NB4 (cell line): ENCODE measurements at regions not wholly inside any gene's neighbourhood (a gene's known extent, or its start where the extent isn't known, plus 50 kb on each side); places are given as distances from the start of the nearest gene placed in this dataset.

ENCODE experiments used
- DNase-seq: peaks from one replicate; pipeline ENCODE4 v3.0.0; 2010; ENCODE audit warnings: low read depth
- H3K4me3 ChIP-seq: one replicate; pipeline ENCODE4 v1.5.1; 2011; ENCODE audit warnings: mild to moderate bottlenecking, low read depth, low read length, moderate library complexity
- MYC ChIP-seq: IDR thresholded peaks from 2 replicates; pipeline ENCODE4 v1.6.1; 2011; ENCODE audit warnings: low read depth, low read length
- POLR2A ChIP-seq: IDR thresholded peaks from 2 replicates; pipeline ENCODE4 v1.6.1; 2011; ENCODE audit warnings: mild to moderate bottlenecking; ENCODE audit not compliant: insufficient read length; ENCODE audit errors: extremely low read depth
- TF ChIP-seq, protein P1 (sequence below): IDR thresholded peaks from one replicate; pipeline ENCODE4 v1.5.1; 2012; ENCODE audit warnings: low read depth, low read length
- TF ChIP-seq, protein P2 (sequence below): IDR thresholded peaks from 2 replicates; pipeline ENCODE4 v1.6.1; 2011; ENCODE audit warnings: low read depth, low read length

DNA sequence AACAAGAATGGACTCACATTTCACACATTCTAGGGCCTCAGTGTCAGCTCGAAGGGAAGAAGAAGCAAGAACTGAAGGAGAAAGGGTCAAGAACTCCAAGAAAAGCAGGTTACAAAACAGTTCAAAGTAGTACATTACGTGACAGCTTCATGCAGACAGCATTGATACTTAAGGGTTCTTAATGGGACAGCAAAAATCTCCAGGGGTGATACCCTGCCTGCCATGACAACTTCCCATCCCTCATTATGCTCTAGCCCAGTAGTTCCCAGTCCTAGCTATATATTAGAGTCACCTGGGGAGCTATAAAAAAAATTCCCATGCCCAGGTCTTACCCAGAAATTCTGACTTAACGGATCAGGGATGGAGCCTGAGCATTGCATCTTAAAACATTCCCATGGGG, 51.2 kb upstream of the PROX1 start:
- no peak overlapping the region for H3K4me3 ChIP-seq
- DNase-seq = no peak
- TF ChIP-seq, protein P1, sequence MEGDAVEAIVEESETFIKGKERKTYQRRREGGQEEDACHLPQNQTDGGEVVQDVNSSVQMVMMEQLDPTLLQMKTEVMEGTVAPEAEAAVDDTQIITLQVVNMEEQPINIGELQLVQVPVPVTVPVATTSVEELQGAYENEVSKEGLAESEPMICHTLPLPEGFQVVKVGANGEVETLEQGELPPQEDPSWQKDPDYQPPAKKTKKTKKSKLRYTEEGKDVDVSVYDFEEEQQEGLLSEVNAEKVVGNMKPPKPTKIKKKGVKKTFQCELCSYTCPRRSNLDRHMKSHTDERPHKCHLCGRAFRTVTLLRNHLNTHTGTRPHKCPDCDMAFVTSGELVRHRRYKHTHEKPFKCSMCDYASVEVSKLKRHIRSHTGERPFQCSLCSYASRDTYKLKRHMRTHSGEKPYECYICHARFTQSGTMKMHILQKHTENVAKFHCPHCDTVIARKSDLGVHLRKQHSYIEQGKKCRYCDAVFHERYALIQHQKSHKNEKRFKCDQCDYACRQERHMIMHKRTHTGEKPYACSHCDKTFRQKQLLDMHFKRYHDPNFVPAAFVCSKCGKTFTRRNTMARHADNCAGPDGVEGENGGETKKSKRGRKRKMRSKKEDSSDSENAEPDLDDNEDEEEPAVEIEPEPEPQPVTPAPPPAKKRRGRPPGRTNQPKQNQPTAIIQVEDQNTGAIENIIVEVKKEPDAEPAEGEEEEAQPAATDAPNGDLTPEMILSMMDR = no peak
- TF ChIP-seq POLR2A (no peak), MYC (no peak)
- TF ChIP-seq, protein P2, sequence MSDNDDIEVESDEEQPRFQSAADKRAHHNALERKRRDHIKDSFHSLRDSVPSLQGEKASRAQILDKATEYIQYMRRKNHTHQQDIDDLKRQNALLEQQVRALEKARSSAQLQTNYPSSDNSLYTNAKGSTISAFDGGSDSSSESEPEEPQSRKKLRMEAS = no peak
